Omental fat pad (tissue), 3 donors: ENCODE measurements at regions not wholly inside any gene's neighbourhood (a gene's known extent, or its start where the extent isn't known, plus 50 kb on each side); places are given as distances from the start of the nearest gene placed in this dataset.

Source experiments
- ATAC-seq: fragments of 150-250 bp; one replicate; pipeline ENCODE4 v1.9.1; 2016; ENCODE audit warnings: mild to moderate bottlenecking, moderate library complexity; ENCODE audit not compliant: low FRiP score
- DNase-seq: peaks from one replicate; pipeline ENCODE4 v3.0.0-alpha.2; 2019; ENCODE audit warnings: low spot score
- TF ChIP-seq, protein P1 (sequence below), 3 donors: fragments of 450-650 bp; IDR thresholded peaks; one replicate each; pipeline ENCODE4 v1.5.1; 2016 to 2017; ENCODE audit warnings: antibody characterized with exemption in 3 of 3, mild to moderate bottlenecking in 3 of 3, moderate library complexity in 2 of 3

DNA sequence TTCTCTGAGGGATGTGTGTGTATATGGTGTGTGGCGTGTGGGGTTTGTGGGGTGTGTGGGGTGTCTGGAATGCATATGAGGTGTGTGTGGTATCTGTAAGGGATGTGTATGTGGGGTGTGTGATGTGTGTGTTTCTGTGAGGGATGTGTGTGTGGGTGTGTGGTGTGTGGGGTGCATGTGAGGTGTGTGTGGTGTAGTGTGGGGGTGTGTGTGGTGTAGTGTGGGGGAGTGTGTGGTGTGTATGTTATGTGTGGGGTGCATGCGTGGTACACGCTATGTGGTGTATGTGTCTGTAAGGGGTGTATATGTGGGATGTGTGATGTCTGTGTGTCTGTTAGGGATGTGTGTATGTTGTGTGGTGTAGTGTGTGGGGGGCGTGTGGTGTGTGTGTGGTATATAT, 300.0 kb downstream of the FGF9 start:
- TF ChIP-seq, protein P1, sequence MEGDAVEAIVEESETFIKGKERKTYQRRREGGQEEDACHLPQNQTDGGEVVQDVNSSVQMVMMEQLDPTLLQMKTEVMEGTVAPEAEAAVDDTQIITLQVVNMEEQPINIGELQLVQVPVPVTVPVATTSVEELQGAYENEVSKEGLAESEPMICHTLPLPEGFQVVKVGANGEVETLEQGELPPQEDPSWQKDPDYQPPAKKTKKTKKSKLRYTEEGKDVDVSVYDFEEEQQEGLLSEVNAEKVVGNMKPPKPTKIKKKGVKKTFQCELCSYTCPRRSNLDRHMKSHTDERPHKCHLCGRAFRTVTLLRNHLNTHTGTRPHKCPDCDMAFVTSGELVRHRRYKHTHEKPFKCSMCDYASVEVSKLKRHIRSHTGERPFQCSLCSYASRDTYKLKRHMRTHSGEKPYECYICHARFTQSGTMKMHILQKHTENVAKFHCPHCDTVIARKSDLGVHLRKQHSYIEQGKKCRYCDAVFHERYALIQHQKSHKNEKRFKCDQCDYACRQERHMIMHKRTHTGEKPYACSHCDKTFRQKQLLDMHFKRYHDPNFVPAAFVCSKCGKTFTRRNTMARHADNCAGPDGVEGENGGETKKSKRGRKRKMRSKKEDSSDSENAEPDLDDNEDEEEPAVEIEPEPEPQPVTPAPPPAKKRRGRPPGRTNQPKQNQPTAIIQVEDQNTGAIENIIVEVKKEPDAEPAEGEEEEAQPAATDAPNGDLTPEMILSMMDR (IDR thresholded peaks at IDR 0.05): no peak
- ATAC-seq: peak; percentile 20
- no peak for DNase-seq

DNA sequence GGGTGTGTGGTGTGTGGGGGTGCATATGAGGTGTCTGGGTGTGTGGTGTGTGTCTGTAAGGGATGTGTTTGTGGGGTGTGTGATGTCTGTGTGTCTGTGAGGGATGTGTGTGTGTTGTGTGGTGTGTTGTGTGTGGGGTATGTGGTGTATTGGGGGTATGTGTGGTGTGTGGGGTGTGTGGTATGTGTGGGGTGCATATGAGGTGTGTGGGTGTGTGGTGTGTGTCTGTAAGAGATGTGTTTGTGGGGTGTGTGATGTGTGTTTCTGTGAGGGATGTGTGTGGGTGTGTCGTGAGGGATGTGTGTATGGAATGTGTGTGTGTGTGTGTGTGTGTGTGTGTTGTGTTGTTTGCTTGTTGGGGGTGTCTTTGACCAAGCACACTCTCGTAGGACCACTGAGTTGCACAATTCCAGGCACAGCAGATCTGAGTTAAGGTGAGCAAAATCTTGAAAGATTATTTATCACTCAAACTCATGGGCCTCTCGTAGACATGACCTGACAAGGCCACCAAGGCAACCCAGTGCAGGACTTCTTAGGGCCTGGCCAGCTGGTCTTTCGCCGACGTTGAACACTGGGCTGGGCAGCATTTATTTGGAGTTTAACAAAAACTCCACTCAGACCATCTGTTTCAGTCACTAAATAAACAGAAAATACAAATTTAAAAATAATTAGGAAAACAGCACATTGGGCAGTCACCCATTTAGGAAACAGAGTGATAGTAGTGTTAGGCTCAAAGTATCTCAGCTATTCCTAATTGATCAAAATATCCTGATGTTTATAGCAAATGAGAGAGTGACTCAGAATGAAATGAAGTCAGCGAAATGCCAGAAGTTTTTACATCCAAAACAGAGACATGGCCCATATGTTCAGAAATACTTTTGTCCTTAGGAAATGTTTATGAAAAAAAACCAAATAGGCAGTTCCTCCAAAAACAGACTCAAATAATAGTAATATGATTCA, 301.1 kb downstream of the FGF9 start:
- DNase-seq (no peak), ATAC-seq (peak; percentile 42)
- TF ChIP-seq, protein P1 (IDR thresholded peaks at IDR 0.05): no peak

DNA sequence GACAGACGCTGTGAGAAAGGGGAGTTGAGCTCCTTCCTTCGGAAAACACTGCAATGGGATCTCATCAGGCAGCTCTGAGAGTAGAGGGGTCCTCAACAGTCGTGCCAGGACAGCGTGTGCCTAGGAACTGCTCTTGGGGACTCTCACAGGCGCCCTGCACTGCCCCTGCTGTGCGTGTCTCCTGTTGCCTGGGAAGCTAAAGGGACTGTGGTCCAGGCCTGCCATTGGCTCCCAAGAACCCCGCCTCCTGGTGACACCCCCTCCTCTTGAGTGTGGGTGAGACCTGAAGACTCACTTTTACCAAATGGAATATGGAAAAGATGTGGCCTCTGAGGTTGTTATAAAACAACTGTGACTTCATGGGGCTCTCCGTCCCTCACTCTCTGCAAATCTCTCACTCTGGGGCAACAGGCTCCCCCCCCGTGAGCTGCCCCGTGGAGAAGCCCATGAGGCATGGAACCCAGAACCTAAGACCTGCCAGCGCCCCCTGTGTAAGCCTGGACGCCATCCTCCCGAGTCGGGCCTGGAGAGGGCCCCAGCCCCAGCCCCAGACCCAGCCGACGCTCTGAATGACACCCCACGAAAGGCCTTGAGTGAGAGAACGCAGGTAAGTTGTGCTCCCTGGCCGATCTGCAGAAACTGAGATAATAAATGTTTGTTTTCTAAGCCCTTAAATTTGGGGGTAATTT, 302.7 kb downstream of the FGF9 start:
- ATAC-seq (no peak), DNase-seq (no peak)
- TF ChIP-seq, protein P1 (IDR thresholded peaks at IDR 0.05): no peak

DNA sequence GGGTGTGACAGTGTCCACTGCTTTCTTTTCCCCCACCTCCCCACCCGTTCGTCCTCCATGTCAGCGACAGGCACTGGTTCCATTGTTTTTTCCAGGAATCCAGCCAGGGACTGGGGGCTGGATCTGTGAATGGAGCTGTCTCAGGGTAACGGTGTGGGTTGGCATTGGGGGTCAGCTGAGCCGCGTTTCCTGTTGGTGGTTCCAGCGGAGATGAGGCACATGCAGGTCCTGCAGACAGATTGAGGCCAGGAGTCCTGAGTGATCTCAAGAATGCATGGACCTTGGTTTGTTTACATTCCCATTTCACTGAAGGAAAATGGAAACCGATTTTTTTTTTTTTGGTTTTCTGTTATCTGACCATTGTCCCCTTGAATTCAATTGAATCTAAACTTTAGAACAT, 303.9 kb downstream of the FGF9 start:
- TF ChIP-seq, protein P1 (IDR thresholded peaks at IDR 0.05): no peak
- ATAC-seq (no peak), DNase-seq (no peak)

DNA sequence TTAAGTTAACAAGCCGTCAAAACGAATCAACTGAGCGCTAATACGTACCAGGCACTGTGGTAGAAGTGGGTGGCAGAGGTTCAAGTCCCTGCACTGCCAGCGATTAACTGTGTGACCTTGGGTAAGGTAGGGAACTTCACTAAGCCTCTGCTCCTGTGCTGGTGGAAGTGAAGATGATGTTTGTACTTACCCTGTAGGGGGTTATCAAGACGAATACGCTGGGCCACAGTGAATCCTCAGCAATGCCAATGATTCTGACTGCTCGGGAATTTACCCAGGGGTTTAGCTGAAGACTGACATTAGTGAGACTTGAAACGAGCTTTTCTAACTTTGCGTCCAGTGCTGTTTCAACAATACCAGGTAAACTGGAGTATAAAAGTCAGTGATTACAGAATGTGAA, 305.3 kb downstream of the FGF9 start:
- TF ChIP-seq, protein P1 (IDR thresholded peaks at IDR 0.05): no peak
- DNase-seq: no peak
- no peak for ATAC-seq

DNA sequence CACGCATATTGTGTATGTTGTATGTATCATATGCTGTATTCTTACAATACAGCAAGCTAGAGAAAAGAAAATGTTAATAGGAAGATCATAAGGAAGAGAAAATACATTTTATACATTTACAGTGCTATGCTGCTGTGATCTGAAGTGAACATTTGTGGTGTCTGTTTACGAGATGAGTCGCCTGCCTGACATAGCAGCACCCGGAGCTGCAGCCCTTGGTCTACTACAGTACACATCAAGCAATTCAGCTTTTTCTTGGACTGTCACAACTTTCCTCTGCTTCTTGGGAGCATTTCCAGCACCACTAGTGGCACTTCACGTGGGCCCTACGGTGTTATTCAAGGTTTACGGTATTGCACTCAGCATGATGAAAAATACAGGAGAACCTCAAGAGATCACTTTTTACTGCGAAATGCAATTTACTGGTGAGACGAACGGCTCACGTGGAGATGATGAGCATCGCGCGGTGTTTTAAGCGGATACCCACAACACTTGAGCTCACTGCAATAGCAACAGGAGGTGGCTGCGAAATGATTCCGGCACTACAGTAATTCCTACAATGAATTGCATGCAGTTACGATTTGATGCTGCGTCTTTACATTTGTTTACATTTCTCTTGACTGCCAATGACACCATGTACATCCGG, 308.4 kb downstream of the FGF9 start:
- TF ChIP-seq, protein P1 (IDR thresholded peaks at IDR 0.05): no peak
- DNase-seq (no peak), ATAC-seq (no peak)
